Spinal cord (tissue), 9 donors: ENCODE measurements at regions not wholly inside any gene's neighbourhood (a gene's known extent, or its start where the extent isn't known, plus 50 kb on each side); places are given as distances from the start of the nearest gene placed in this dataset.

Source experiments
- DNase-seq, 6 donors: peaks; one replicate each; pipeline versions ENCODE4 v3.0.0 to v3.0.0-alpha.2; 2013 to 2015; ENCODE audit warnings: low spot score in 6 of 6, low read depth in 4 of 6
- H3K27ac ChIP-seq: one replicate; pipeline ENCODE4 v1.5.1; 2013; ENCODE audit warnings: low read depth, low read length, control low read depth
- H3K27me3 ChIP-seq: one replicate; pipeline ENCODE4 v1.6.1; 2013; ENCODE audit warnings: low read length; ENCODE audit not compliant: control insufficient read depth, insufficient read depth
- H3K36me3 ChIP-seq: one replicate; pipeline ENCODE4 v1.6.1; 2013; ENCODE audit warnings: low read length; ENCODE audit not compliant: control insufficient read depth, insufficient read depth
- H3K4me1 ChIP-seq: one replicate; pipeline ENCODE4 v1.6.1; 2013; ENCODE audit warnings: low read length; ENCODE audit not compliant: control insufficient read depth, insufficient read depth
- H3K4me3 ChIP-seq: one replicate; pipeline ENCODE4 v1.5.1; 2013; ENCODE audit warnings: low read depth, low read length, control low read depth
- H3K9me3 ChIP-seq: one replicate; pipeline ENCODE4 v1.6.1; 2013; ENCODE audit warnings: low read length; ENCODE audit not compliant: control insufficient read depth, insufficient read depth
- WGBS: methylation state at CpG from one replicate; pipeline ENCODE4 v1.1.5; 2013; ENCODE audit warnings: missing lambda C conversion rate; ENCODE audit not compliant: insufficient coverage; 5-methylcytosine and 5-hydroxymethylcytosine counted together
- donor health status: healthy.

DNA sequence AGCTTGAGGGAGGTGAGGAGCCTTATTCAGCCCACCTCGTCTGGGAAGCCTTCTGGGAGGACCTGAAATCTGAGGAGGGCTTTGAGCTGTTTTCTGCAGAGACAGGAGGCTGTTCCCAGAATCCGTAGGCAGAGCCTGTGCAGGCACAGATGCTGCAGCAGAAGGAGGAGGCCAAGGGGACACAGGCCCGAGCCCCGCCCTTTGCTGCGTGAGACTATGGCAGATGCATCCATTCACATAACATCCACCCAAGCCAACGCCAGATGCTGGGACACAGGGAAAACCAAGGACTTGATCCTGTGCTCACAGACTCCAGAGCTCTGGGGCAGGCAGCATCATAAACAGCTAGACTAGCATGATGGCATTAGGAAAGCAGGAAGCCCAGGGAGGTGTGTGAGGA, 98.2 kb downstream of the KCNF1 start:
- H3K4me1 ChIP-seq: peaks cover 5% of the 10 kb centered on the region
- no peak overlapping the region for H3K27ac ChIP-seq
- 79% methylated on average over 5 of the region's 6 CpGs for WGBS
- no peaks in the 10 kb centered on the region for H3K36me3 ChIP-seq
- no peaks in the 10 kb centered on the region for H3K9me3 ChIP-seq
- H3K4me3 ChIP-seq: no peak overlapping the region
- DNase-seq: no peak
- H3K27me3 ChIP-seq: no peaks in the 10 kb centered on the region

DNA sequence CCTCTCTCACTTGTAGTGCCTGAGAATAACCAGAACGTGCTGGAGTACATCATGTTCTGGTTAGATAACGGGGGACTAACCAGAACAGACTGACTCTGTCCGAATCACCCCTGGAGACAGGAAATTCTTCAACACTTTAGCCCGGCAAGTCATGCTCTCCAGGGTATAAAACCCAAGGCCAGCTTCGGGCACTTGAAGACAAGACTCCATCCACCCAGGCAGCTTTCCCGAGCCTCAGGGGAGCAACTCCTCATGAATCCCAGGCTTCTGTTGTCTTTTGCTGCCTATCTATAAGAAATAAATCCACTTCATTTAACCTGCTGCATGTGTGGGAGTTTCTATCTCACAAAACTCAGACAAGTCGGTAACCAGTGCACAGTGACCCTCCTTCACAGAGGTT, 99.6 kb downstream of the KCNF1 start:
- no peak for DNase-seq
- H3K27me3 ChIP-seq: no peaks in the 10 kb centered on the region
- H3K36me3 ChIP-seq: no peaks in the 10 kb centered on the region
- no peak overlapping the region for H3K4me3 ChIP-seq
- H3K4me1 ChIP-seq: peaks cover 5% of the 10 kb centered on the region
- no peaks in the 10 kb centered on the region for H3K9me3 ChIP-seq
- H3K27ac ChIP-seq: no peak overlapping the region
- 97% methylated on average over 6 of the region's 7 CpGs for WGBS

DNA sequence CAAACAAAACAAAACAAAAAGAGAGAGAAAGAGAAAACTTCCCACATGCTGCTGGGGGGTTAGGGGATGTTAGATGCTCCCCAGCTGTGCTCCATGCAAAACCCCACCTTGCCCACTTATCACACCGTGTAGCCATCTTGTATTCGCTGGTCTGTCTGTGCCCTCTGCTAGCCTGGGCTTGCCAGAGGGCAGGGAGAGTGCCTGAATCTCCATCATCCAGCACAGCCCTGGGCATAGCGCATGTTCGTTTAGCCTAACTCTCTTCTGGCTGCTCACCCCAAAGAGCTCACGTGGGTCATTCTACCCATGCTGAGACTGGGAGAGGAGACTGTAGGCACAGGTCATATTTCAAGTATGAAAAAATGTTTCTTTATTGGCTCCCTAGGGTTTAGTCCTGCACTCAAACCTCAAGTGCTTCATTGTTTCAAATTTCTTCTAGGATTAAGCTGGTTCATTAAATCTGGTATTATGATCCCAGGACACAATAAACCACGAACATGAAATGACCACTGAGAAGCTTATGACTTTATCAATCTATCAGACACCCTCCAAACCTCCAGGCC, 100.5 kb downstream of the KCNF1 start:
- H3K4me1 ChIP-seq: peaks cover 5% of the 10 kb centered on the region
- WGBS: 96% methylated on average over 3 of the region's 6 CpGs
- DNase-seq: no peak
- H3K27ac ChIP-seq: no peak overlapping the region
- H3K27me3 ChIP-seq: no peaks in the 10 kb centered on the region
- H3K9me3 ChIP-seq: no peaks in the 10 kb centered on the region
- no peaks in the 10 kb centered on the region for H3K36me3 ChIP-seq
- H3K4me3 ChIP-seq: no peak overlapping the region

DNA sequence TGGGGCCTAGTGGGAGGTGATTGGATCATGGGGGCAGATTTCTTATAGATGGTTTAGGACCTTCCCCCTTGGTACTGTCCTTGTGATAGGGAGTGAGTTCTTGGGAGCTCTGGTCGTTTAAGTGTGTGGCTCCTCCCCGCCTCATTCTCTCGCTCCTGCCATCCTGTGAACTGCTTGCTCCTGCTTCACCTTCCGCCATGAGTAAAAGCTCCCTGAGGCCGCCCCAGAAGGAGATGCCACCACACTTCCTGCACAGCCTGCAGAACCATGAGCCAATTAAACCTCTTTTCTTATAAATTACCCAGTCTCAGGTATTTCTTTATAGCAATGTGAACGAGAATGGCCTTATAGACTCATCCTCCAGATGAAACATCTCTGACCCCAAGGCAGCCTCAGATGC, 101.5 kb downstream of the KCNF1 start:
- no peak overlapping the region for H3K27ac ChIP-seq
- no peaks in the 10 kb centered on the region for H3K27me3 ChIP-seq
- no peaks in the 10 kb centered on the region for H3K9me3 ChIP-seq
- 97% methylated on average over 6 of the region's 6 CpGs for WGBS
- peaks cover 2% of the 10 kb centered on the region for H3K4me1 ChIP-seq
- no peak overlapping the region for H3K4me3 ChIP-seq
- no peak for DNase-seq
- H3K36me3 ChIP-seq: no peaks in the 10 kb centered on the region

DNA sequence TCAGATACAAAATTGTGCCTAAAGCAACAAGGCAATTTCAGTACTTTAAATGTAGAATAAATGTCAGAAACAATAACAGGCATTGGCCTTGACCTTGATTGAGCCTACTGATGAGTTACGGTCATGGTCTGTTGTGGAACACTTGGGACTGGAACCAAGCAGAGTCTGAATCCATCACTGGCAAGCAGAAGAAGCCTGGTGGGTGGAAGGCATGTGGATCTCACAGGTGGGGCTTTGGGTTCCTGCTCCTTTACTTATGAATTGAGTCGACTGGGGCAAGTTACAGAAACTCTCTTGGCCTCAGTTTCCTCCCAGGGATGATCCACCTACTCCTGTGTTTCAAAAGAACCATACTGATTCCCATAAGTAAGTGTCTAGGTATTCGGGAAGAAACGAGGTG, 102.3 kb downstream of the KCNF1 start:
- Histone ChIP-seq H3K36me3 (no peaks in the 10 kb centered on the region), H3K4me3 (no peak overlapping the region), H3K27ac (no peak overlapping the region), H3K9me3 (no peaks in the 10 kb centered on the region), H3K4me1 (no peaks in the 10 kb centered on the region), H3K27me3 (no peaks in the 10 kb centered on the region)
- 71% methylated on average over 1 of the region's 4 CpGs for WGBS
- no peak for DNase-seq

DNA sequence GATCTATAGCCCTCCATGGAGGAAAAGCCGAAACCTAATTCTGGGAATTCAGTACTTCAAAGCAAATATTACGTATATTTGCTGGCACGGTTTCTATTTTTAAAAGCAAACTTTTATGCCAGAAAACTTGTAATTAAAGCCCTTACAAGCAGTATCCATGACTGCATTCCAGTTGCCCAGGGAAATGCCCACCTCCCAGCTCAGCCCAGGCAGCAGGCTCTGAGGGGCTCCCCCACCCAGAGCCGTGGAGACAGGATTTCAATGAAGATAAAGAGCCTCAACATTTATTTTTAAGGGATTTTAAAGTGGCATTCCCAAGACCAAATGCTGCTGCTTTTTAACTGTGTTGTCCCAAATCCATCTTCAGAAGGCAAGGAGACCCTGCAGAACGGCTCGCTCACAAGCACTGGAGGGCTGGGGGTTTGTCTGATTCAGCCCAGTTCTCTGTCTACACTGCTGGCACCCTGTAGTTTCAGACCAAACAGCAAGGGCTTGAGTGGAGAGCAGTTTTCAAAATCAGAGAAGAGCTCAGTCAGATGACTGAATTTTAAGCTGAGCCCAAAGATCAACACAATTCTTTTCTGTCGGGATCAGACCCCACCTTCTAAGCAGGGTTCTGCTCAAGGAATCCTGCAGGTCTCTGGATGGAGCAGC, 105.1 kb downstream of the KCNF1 start:
- 78% methylated on average over 5 of the region's 7 CpGs for WGBS
- H3K4me3 ChIP-seq: no peak overlapping the region
- no peak for DNase-seq
- H3K27ac ChIP-seq: no peak overlapping the region
- H3K36me3 ChIP-seq: no peaks in the 10 kb centered on the region
- H3K9me3 ChIP-seq: no peaks in the 10 kb centered on the region
- H3K27me3 ChIP-seq: no peaks in the 10 kb centered on the region
- H3K4me1 ChIP-seq: no peaks in the 10 kb centered on the region

DNA sequence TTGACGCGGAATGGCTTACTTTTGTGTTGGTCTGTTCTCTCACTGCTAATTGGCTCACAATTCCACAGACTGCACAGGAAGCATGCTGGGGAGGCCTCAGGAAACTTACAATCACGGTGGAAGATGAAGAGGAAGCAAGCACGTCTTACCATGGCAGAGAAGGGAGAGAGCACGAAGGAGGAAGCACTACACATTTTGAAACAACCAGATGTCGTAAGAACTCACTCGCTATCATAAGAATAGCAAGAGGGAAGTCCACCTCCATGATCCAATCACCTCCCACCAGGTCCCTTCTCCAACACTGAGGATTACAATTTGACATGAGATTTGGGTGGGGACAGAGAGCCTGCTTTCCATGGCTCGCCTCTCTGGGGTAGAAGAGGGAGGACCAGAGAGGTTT, 106.2 kb downstream of the KCNF1 start:
- Histone ChIP-seq H3K4me1 (no peaks in the 10 kb centered on the region), H3K9me3 (no peaks in the 10 kb centered on the region), H3K27me3 (no peaks in the 10 kb centered on the region), H3K36me3 (no peaks in the 10 kb centered on the region), H3K4me3 (no peak overlapping the region), H3K27ac (no peak overlapping the region)
- 90% methylated on average over 4 of the region's 8 CpGs for WGBS
- DNase-seq: no peak

DNA sequence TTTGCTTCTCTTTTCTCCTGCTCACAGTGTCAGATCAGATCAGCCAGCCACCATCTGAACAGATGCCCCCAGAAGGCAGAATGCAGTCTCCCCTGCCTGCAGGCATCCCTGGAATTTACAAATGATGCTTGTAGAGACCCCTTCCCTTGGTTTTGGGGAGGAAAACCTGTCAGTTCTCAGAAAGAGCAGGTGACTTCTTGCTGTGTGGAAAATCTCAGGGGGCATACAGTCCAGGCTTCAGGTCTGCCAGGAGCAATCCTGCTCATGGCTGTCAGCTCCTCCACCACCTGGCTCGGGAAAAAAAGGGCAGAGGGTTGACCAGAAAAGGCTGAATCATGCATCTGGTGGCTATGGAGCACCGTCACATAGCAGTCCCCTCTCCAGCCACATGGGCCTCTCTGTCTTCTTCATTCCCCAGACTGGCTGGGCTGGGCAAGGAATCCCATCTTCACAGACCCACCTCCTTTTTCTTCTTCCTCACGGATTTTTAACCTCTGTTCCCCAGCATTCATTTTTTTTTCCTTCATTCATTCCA, 107.0 kb downstream of the KCNF1 start:
- no peaks in the 10 kb centered on the region for H3K27me3 ChIP-seq
- H3K27ac ChIP-seq: no peak overlapping the region
- 91% methylated on average over 2 of the region's 3 CpGs for WGBS
- no peaks in the 10 kb centered on the region for H3K36me3 ChIP-seq
- H3K4me3 ChIP-seq: no peak overlapping the region
- peaks cover 2% of the 10 kb centered on the region for H3K4me1 ChIP-seq
- H3K9me3 ChIP-seq: no peaks in the 10 kb centered on the region
- no peak for DNase-seq

DNA sequence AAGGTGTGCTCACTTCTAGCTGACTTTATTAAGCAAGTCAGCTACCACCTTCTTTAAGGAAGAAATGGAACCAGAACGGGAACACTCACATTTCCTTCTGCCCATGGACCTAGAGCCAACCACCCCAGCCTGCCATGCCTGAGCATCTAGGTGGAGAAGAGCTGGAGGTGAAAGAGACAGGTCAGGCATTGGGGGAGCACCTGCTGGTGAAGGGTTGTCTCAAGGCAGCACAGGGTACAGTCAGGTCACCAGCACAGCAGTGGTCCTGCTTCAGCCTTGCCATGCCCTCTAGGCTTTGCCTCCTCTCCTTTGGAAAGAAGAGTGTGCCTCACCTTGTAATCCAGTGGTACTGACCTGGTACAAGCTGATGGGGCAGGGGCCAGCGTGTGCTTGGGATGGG, 107.9 kb downstream of the KCNF1 start:
- WGBS: 67% methylated on average over 1 of the region's 2 CpGs
- DNase-seq: no peak
- Histone ChIP-seq H3K27me3 (no peaks in the 10 kb centered on the region), H3K36me3 (no peaks in the 10 kb centered on the region), H3K9me3 (no peaks in the 10 kb centered on the region), H3K4me3 (no peak overlapping the region), H3K27ac (no peak overlapping the region), H3K4me1 (peaks cover 9% of the 10 kb centered on the region)

DNA sequence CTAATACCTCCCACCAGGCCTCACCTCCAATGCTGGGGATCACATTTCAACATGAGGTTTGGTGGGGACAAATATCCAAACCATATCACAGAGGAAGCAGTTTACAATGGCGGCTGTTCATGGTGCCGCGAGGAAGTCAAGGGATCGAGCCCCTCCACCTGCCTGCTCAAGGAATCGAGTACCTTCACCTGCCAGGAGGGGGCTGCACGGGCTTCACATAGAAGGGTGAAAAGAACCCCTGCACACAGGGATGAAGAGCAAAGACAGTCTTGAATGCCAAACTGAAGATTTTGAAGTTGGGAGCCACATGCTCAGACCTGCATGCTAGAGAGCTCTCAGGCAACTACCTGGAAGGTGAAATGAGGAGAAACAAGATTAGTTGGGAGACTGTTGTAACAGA, 110.3 kb downstream of the KCNF1 start:
- Histone ChIP-seq H3K27me3 (no peaks in the 10 kb centered on the region), H3K4me3 (no peak overlapping the region), H3K4me1 (peaks cover 9% of the 10 kb centered on the region), H3K27ac (no peak overlapping the region), H3K36me3 (no peaks in the 10 kb centered on the region), H3K9me3 (no peaks in the 10 kb centered on the region)
- DNase-seq: no peak
- WGBS: 95% methylated on average over 6 of the region's 6 CpGs
